ENCODE measurements at regions not wholly inside any gene's neighbourhood (a gene's known extent, or its start where the extent isn't known, plus 50 kb on each side); places are given as distances from the start of the nearest gene placed in this dataset.

DNA sequence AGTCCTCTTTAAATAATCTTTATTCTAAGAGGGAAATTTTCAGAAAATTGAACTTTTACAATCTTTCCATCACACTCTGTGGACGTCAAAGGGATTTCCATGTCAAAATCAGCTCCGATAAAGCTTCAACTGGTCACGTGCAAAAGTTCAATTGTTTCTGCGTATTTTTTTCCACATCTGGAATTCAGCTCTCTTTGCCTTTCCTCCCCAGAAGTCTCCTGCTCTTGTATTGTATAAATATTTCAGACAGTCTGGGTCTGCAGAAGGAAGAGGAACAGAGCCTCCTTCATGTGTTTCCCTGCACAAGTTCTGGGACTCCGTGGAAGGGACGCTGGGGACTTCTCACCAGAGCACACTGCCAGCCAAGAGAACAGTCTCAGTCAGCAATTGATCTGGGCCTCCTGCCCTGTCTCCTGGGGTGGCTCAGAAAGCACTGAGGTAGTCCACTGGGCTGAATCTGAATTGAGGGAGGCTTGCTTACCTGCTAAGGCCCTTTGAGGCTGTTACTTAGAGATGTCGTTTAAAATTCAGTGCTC, 251.5 kb downstream of the TFCP2L1 start:
- H3K9me3 ChIP-seq = no peaks in the 10 kb centered on the region
- intact Hi-C loops (cut with DNase I) = no loop called here
- TF ChIP-seq, protein P1, sequence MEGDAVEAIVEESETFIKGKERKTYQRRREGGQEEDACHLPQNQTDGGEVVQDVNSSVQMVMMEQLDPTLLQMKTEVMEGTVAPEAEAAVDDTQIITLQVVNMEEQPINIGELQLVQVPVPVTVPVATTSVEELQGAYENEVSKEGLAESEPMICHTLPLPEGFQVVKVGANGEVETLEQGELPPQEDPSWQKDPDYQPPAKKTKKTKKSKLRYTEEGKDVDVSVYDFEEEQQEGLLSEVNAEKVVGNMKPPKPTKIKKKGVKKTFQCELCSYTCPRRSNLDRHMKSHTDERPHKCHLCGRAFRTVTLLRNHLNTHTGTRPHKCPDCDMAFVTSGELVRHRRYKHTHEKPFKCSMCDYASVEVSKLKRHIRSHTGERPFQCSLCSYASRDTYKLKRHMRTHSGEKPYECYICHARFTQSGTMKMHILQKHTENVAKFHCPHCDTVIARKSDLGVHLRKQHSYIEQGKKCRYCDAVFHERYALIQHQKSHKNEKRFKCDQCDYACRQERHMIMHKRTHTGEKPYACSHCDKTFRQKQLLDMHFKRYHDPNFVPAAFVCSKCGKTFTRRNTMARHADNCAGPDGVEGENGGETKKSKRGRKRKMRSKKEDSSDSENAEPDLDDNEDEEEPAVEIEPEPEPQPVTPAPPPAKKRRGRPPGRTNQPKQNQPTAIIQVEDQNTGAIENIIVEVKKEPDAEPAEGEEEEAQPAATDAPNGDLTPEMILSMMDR (IDR thresholded peaks at IDR 0.05) = no peak
- WGBS, 3 donors = 67 to 74% (median 73%) methylated on average over 7 of the region's 7 CpGs
- no peaks in the 10 kb centered on the region for H3K36me3 ChIP-seq (ENCODE audit: insufficient read depth in 1 of 2, low read depth in 1 of 2)
- H3K4me1 ChIP-seq = no peaks in the 10 kb centered on the region
- no peak overlapping the region for H3K27ac ChIP-seq
- ATAC-seq (no peak), DNase-seq (no peak)
- H3K27me3 ChIP-seq (ENCODE audit: insufficient read depth in 3 of 3, low read length in 2 of 3) = no peaks in the 10 kb centered on the region
- H3K4me3 ChIP-seq = no peak overlapping the region

DNA sequence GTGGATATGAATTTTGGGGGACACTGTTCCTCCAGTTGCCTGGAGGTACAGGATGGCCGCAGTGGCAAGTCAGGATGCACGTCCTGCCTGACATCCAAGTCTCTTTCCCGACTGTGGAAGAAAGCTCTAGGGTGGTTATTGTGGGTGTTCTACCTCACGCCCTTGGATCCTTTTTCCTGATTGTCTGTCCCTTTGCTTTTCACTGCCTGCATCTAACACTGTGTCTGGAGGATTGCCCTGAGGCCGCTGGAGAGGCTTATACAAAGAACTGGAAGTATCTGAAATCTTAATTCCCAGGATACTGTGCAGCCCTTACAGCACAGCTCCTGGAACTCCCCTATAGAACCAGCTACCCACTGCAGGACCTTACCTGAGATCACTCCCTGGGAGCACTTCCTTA, 250.5 kb downstream of the TFCP2L1 start:
- Histone ChIP-seq H3K36me3 (ENCODE audit: insufficient read depth in 1 of 2, low read depth in 1 of 2) (no peaks in the 10 kb centered on the region), H3K27ac (no peak overlapping the region), H3K9me3 (no peaks in the 10 kb centered on the region), H3K27me3 (ENCODE audit: insufficient read depth in 3 of 3, low read length in 2 of 3) (no peaks in the 10 kb centered on the region), H3K4me1 (no peaks in the 10 kb centered on the region), H3K4me3 (no peak overlapping the region)
- TF ChIP-seq, protein P1 (IDR thresholded peaks at IDR 0.05) = no peak
- intact Hi-C loops (cut with DNase I) = no loop called here
- WGBS, 3 donors = 87 to 88% (median 88%) methylated on average over 5 of the region's 5 CpGs
- DNase-seq (no peak), ATAC-seq (no peak)

DNA sequence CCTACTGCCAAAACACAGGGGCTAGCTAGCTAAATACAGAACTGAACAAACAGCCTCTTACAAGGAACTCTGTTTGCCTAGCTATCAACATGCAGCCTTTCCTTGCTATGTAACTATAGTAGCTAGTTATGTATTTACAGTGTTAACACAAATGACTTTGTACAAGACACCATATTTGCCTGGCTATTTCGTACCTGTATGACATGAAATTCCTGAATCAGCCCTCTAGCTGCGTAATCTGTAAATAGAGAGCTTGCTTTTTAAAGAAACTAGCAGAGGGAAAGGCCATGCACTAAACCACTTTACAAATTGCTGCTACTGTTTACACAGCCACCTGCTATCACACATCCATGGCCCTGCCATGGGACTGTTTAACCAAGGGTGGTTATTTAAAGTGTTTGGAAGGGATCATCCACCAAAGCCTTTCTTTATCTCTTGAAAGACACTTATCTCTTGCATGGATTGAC, 248.7 kb downstream of the TFCP2L1 start:
- TF ChIP-seq, protein P1 (IDR thresholded peaks at IDR 0.05) = no peak
- no peak for DNase-seq
- Histone ChIP-seq H3K36me3 (ENCODE audit: insufficient read depth in 1 of 2, low read depth in 1 of 2) (no peaks in the 10 kb centered on the region), H3K27ac (no peak overlapping the region), H3K4me3 (no peak overlapping the region), H3K4me1 (no peaks in the 10 kb centered on the region), H3K27me3 (ENCODE audit: insufficient read depth in 3 of 3, low read length in 2 of 3) (no peaks in the 10 kb centered on the region), H3K9me3 (no peaks in the 10 kb centered on the region)
- WGBS, 3 donors = 66 to 81% (median 70%) methylated on average over 2 of the region's 2 CpGs
- intact Hi-C loops (cut with DNase I) = no loop called here
- ATAC-seq = no peak

DNA sequence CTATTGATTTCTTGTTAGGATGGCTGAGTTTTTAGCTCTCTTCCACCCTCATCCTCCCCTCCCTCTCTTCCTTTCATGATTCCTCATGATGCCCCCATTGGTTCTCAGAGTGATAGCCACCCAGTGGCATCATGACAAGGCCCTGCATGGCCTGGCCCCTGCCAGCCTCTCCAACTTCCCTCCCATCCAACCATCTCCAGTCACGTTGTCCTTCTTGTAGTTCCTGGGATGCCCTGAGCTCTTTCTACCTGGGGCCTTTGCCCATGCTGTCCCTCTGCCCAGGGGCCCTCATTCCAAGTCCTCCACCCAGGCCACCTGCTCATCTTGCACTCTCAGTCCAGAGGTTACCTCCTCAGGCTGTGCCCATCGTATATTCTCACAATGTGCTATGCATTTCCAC, 247.5 kb downstream of the TFCP2L1 start:
- H3K36me3 ChIP-seq (ENCODE audit: insufficient read depth in 1 of 2, low read depth in 1 of 2) = no peaks in the 10 kb centered on the region
- DNase-seq = no peak
- 87 to 91% (median 89%) methylated on average over 2 of the region's 2 CpGs for WGBS, 3 donors
- TF ChIP-seq, protein P1 (IDR thresholded peaks at IDR 0.05) = no peak
- no peak overlapping the region for H3K27ac ChIP-seq
- intact Hi-C loops (cut with DNase I) = no loop called here
- no peak for ATAC-seq
- no peaks in the 10 kb centered on the region for H3K27me3 ChIP-seq (ENCODE audit: insufficient read depth in 3 of 3, low read length in 2 of 3)
- no peaks in the 10 kb centered on the region for H3K4me1 ChIP-seq
- H3K4me3 ChIP-seq = no peak overlapping the region
- H3K9me3 ChIP-seq = no peaks in the 10 kb centered on the region

DNA sequence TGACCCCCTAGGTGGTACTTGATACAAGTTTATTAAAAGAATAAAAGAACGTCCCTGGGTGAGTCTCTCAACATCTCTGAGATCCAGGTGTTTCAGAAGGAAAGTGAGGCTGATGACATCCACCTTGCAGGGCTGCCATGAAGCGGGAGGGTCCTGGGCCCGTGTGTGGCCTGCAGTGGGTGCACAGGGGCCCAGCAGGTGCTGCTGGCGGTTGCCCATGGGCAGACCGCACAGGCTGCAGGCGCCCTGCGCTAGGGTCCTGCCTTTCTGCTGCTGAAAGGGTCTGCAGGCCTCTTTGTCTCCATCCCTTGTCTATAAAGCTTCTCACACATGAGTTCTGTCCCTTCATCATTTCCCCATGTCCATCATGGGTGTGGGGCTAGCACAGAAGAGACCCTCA, 247.0 kb downstream of the TFCP2L1 start:
- no peaks in the 10 kb centered on the region for H3K4me1 ChIP-seq
- no peaks in the 10 kb centered on the region for H3K36me3 ChIP-seq (ENCODE audit: insufficient read depth in 1 of 2, low read depth in 1 of 2)
- no peaks in the 10 kb centered on the region for H3K9me3 ChIP-seq
- no peak overlapping the region for H3K27ac ChIP-seq
- peaks cover 0 to 2% (median 0%) of the 10 kb centered on the region in 3 donors for H3K27me3 ChIP-seq (ENCODE audit: insufficient read depth in 3 of 3, low read length in 2 of 3)
- TF ChIP-seq, protein P1 (IDR thresholded peaks at IDR 0.05) = no peak
- 66 to 86% (median 75%) methylated on average over 6 to 7 of the region's 7 CpGs for WGBS, 3 donors
- H3K4me3 ChIP-seq = no peak overlapping the region
- DNase-seq (no peak), ATAC-seq (no peak)
- intact Hi-C loops (cut with DNase I) = no loop called here

Measured in psoas muscle (tissue), 7 donors.